GM18517 (cell line): ENCODE measurements at regions not wholly inside any gene's neighbourhood (a gene's known extent, or its start where the extent isn't known, plus 50 kb on each side); places are given as distances from the start of the nearest gene placed in this dataset.

Experiments
- ATAC-seq: cut with Tn5 transposase; IDR thresholded peaks from one replicate; pipeline ENCODE4 v1.9.1; 2021; ENCODE audit warnings: mild to moderate bottlenecking, moderate library complexity; ENCODE audit not compliant: unreplicated experiment

GRCh38 chr5:163383754-163384153, 53.6 kb upstream of the CCNG1 start:
- no peak for ATAC-seq

GRCh38 chr5:163384669-163385068, 52.7 kb upstream of the CCNG1 start:
- ATAC-seq: no peak

GRCh38 chr5:163385271-163385670, 52.1 kb upstream of the CCNG1 start:
- no peak for ATAC-seq

GRCh38 chr5:163385824-163386223, 51.6 kb upstream of the CCNG1 start:
- ATAC-seq: no peak

GRCh38 chr5:163386352-163386751, 51.0 kb upstream of the CCNG1 start:
- no peak for ATAC-seq

GRCh38 chr5:163387589-163388343, 49.6 kb upstream of the CCNG1 start:
- no peak for ATAC-seq
